ENCODE measurements at regions not wholly inside any gene's neighbourhood (a gene's known extent, or its start where the extent isn't known, plus 50 kb on each side); places are given as distances from the start of the nearest gene placed in this dataset.

- no peak for TF ChIP-seq CTCF (IDR thresholded peaks at IDR 0.05; ENCODE audit: borderline replicate concordance, insufficient read depth, low read depth, low read length)
Measured at GRCh38 chr16:49951574-49952195, 73.3 kb upstream of the CNEP1R1 start.

GRCh38 chr16:49952386-49952785 is 72.6 kb upstream of the CNEP1R1 start:
- no peak overlapping the region for H3K4me3 ChIP-seq (ENCODE audit: low read depth, low read length)

More at GRCh38 chr16:49951574-49952195, 73.3 kb upstream of the CNEP1R1 start:
- H3K4me3 ChIP-seq (ENCODE audit: low read depth, low read length), result no peak overlapping the region

GRCh38 chr16:49953090-49953489 is 71.9 kb upstream of the CNEP1R1 start:
- TF ChIP-seq CTCF (IDR thresholded peaks at IDR 0.05; ENCODE audit: borderline replicate concordance, insufficient read depth, low read depth, low read length), result no peak
- no peak overlapping the region for H3K4me3 ChIP-seq (ENCODE audit: low read depth, low read length)

More at GRCh38 chr16:49952386-49952785, 72.6 kb upstream of the CNEP1R1 start:
- TF ChIP-seq CTCF (IDR thresholded peaks at IDR 0.05; ENCODE audit: borderline replicate concordance, insufficient read depth, low read depth, low read length), result no peak

GRCh38 chr16:49955858-49956257 is 69.2 kb upstream of the CNEP1R1 start:
- H3K4me3 ChIP-seq (ENCODE audit: low read depth, low read length), result no peak overlapping the region
- no peak for TF ChIP-seq CTCF (IDR thresholded peaks at IDR 0.05; ENCODE audit: borderline replicate concordance, insufficient read depth, low read depth, low read length)

GRCh38 chr16:49956915-49957314 is 68.1 kb upstream of the CNEP1R1 start:
- TF ChIP-seq CTCF (IDR thresholded peaks at IDR 0.05; ENCODE audit: borderline replicate concordance, insufficient read depth, low read depth, low read length), result no peak
- H3K4me3 ChIP-seq (ENCODE audit: low read depth, low read length), result no peak overlapping the region

- TF ChIP-seq CTCF (IDR thresholded peaks at IDR 0.05; ENCODE audit: borderline replicate concordance, insufficient read depth, low read depth, low read length), result no peak
- H3K4me3 ChIP-seq (ENCODE audit: low read depth, low read length), result no peak overlapping the region
Measured at GRCh38 chr16:49958448-49958847, 66.6 kb upstream of the CNEP1R1 start.

GRCh38 chr16:49959552-49960277 is 65.3 kb upstream of the CNEP1R1 start:
- TF ChIP-seq CTCF (IDR thresholded peaks at IDR 0.05; ENCODE audit: borderline replicate concordance, insufficient read depth, low read depth, low read length), result no peak
- H3K4me3 ChIP-seq (ENCODE audit: low read depth, low read length), result no peak overlapping the region

Data from GM12875 (cell line).